ENCODE measurements at regions not wholly inside any gene's neighbourhood (a gene's known extent, or its start where the extent isn't known, plus 50 kb on each side); places are given as distances from the start of the nearest gene placed in this dataset.

DNA sequence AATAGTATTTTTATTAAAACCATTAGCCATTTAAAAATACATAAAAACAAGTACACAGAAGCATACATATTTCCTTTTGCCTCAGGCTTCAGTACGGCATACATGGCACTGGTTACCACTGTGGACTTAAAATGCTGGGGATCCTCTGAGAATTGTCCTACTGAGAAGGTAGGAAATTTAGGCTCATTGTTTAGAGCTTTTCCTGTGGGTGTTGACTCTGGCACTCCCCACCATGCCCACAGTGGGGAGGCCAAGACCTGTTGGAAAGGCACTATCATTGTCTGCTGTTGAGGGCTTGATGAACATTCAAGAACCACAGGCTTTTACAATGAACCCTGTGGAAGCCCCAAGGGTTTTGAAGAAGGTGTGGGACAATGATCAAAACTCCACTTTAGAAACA lies 473.4 kb downstream of the BTBD3 start:
- H3K27me3 ChIP-seq: no peaks in the 10 kb centered on the region
- H3K4me1 ChIP-seq: peaks cover 0 to 32% (median 0%) of the 10 kb centered on the region in 9 donors
- H3K36me3 ChIP-seq: no peaks in the 10 kb centered on the region
- 65 to 83% methylated on average over 1 of the region's 1 CpG for WGBS, 2 donors
- DNase-seq (no peak), ATAC-seq (peak in 6 of 8 donors; percentile 49 to 75 (median 65))
- H3K9me3 ChIP-seq: no peaks in the 10 kb centered on the region
- H3K4me3 ChIP-seq: no peak overlapping the region
- TF ChIP-seq, protein P1, sequence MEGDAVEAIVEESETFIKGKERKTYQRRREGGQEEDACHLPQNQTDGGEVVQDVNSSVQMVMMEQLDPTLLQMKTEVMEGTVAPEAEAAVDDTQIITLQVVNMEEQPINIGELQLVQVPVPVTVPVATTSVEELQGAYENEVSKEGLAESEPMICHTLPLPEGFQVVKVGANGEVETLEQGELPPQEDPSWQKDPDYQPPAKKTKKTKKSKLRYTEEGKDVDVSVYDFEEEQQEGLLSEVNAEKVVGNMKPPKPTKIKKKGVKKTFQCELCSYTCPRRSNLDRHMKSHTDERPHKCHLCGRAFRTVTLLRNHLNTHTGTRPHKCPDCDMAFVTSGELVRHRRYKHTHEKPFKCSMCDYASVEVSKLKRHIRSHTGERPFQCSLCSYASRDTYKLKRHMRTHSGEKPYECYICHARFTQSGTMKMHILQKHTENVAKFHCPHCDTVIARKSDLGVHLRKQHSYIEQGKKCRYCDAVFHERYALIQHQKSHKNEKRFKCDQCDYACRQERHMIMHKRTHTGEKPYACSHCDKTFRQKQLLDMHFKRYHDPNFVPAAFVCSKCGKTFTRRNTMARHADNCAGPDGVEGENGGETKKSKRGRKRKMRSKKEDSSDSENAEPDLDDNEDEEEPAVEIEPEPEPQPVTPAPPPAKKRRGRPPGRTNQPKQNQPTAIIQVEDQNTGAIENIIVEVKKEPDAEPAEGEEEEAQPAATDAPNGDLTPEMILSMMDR (IDR thresholded peaks at IDR 0.05): peak in 3 of 9 donors; percentile 21 to 23 (median 22)
- intact Hi-C loops (cut with DNase I): no loop called here
- no peak overlapping the region for H3K27ac ChIP-seq

DNA sequence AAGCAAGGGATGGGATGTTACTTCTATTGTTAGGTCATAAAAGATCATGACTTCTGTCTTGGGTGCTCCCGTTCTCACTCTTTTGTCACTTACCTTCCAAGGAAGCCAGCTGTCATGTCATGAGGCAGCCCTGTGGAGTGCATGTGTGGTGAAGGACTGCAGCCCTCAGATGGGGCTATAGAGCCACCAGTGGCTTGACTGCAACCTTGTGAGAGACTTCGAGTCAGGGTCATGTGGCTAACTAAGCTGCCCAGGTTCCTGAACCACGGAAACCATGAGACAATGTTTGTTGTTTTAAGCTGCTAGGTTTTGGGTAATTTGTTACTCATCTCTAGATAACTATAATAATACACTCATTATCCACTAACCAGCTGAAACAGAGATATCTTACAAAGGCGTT lies 477.1 kb downstream of the BTBD3 start:
- peaks cover 0 to 14% (median 0%) of the 10 kb centered on the region in 9 donors for H3K4me1 ChIP-seq
- intact Hi-C loops (cut with DNase I): no loop called here
- TF ChIP-seq, protein P1 (IDR thresholded peaks at IDR 0.05): no peak
- no peaks in the 10 kb centered on the region for H3K9me3 ChIP-seq
- H3K27ac ChIP-seq: no peak overlapping the region
- WGBS, 2 donors: 72 to 77% methylated on average over 4 of the region's 4 CpGs
- DNase-seq (no peak), ATAC-seq (no peak)
- H3K36me3 ChIP-seq: no peaks in the 10 kb centered on the region
- no peaks in the 10 kb centered on the region for H3K27me3 ChIP-seq
- H3K4me3 ChIP-seq: no peak overlapping the region

DNA sequence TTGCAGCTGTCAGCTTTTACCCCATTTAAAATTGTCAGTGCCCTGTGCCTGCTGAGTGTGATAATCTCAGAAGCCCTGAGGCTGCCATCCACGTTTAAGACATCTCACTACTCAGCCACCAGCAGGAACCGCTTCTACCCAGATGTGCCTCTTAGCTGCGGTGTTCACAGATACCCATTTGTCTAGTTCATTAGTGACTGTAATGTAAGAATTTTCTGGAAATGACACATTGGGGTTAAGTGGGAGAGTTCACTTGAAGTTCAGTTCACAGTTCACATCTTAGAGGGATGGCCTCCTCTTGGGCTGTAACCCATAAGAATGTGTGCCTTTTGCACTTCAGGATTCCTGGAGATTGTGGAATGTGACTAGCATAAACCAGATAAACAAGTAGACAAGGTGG lies 477.7 kb downstream of the BTBD3 start:
- H3K27me3 ChIP-seq: no peaks in the 10 kb centered on the region
- H3K27ac ChIP-seq: no peak overlapping the region
- H3K4me3 ChIP-seq: no peak overlapping the region
- 73 to 74% methylated on average over 3 of the region's 3 CpGs for WGBS, 2 donors
- no peak for DNase-seq
- no peak for ATAC-seq
- intact Hi-C loops (cut with DNase I): no loop called here
- peaks cover 0 to 8% (median 0%) of the 10 kb centered on the region in 9 donors for H3K4me1 ChIP-seq
- TF ChIP-seq, protein P1 (IDR thresholded peaks at IDR 0.05): no peak
- H3K9me3 ChIP-seq: no peaks in the 10 kb centered on the region
- no peaks in the 10 kb centered on the region for H3K36me3 ChIP-seq

DNA sequence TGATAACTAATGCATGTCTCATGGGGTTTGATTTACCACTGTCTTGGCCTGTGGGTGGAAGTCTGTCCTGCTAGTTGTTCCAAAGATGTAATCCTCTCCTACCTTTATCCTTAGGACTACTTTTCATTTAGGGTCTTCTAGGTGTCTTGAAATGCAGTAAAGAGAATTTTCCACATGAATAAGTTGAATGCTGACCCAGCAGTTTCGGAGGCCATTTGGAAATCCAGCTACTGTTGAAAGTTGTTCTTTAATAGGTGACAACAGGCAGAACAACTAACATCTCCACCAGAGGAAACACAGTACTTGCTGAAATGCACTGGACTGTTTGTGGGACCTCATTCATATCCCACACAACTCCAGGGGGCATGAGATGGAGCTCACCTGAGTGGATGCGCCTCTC lies 478.1 kb downstream of the BTBD3 start:
- ATAC-seq: no peak
- 97% methylated on average over 2 of the region's 2 CpGs for WGBS, 2 donors
- intact Hi-C loops (cut with DNase I): no loop called here

More for the DNA sequence above, 478.1 kb downstream of the BTBD3 start:
- TF ChIP-seq, protein P1 (IDR thresholded peaks at IDR 0.05): no peak
- Histone ChIP-seq H3K27ac (no peak overlapping the region), H3K4me1 (peaks cover 0 to 4% (median 0%) of the 10 kb centered on the region in 9 donors), H3K4me3 (no peak overlapping the region), H3K27me3 (no peaks in the 10 kb centered on the region), H3K9me3 (no peaks in the 10 kb centered on the region), H3K36me3 (no peaks in the 10 kb centered on the region)
- no peak for DNase-seq

Data from heart right ventricle (tissue), 16 donors.